ENCODE measurements at regions not wholly inside any gene's neighbourhood (a gene's known extent, or its start where the extent isn't known, plus 50 kb on each side); places are given as distances from the start of the nearest gene placed in this dataset.

- H3K4me3 Mint-ChIP-seq, result no peak overlapping the region
- ATAC-seq (no peak), DNase-seq (no peak)
- no peaks in the 10 kb centered on the region for H3K27me3 Mint-ChIP-seq (ENCODE audit: low read depth)
- peaks cover 32% of the 10 kb centered on the region for H3K4me1 Mint-ChIP-seq (ENCODE audit: low read depth)
- no peaks in the 10 kb centered on the region for H3K36me3 Mint-ChIP-seq (ENCODE audit: insufficient read depth)
- H3K9me3 Mint-ChIP-seq, result no peaks in the 10 kb centered on the region
These were observed 192.0 kb downstream of the PIK3R1 start for GRCh38 chr5:68407311-68408239.

- peaks cover 32% of the 10 kb centered on the region for H3K4me1 Mint-ChIP-seq (ENCODE audit: low read depth)
- no peak overlapping the region for H3K4me3 Mint-ChIP-seq
- ATAC-seq (no peak), DNase-seq (no peak)
- no peaks in the 10 kb centered on the region for H3K36me3 Mint-ChIP-seq (ENCODE audit: insufficient read depth)
- H3K9me3 Mint-ChIP-seq, result no peaks in the 10 kb centered on the region
- H3K27me3 Mint-ChIP-seq (ENCODE audit: low read depth), result no peaks in the 10 kb centered on the region
These were observed 192.9 kb downstream of the PIK3R1 start for GRCh38 chr5:68408345-68408871.

GRCh38 chr5:68409259-68409658, 193.7 kb downstream of the PIK3R1 start:
- H3K4me3 Mint-ChIP-seq, result no peak overlapping the region
- DNase-seq (no peak), ATAC-seq (no peak)
- peaks cover 32% of the 10 kb centered on the region for H3K4me1 Mint-ChIP-seq (ENCODE audit: low read depth)
- no peaks in the 10 kb centered on the region for H3K9me3 Mint-ChIP-seq
- no peaks in the 10 kb centered on the region for H3K36me3 Mint-ChIP-seq (ENCODE audit: insufficient read depth)
- H3K27me3 Mint-ChIP-seq (ENCODE audit: low read depth), result no peaks in the 10 kb centered on the region

- Mint-ChIP-seq H3K4me3 (no peak overlapping the region), H3K36me3 (ENCODE audit: insufficient read depth) (no peaks in the 10 kb centered on the region), H3K9me3 (no peaks in the 10 kb centered on the region), H3K27me3 (ENCODE audit: low read depth) (no peaks in the 10 kb centered on the region), H3K4me1 (ENCODE audit: low read depth) (peaks cover 26% of the 10 kb centered on the region)
- DNase-seq (no peak), ATAC-seq (no peak)
These were observed 195.6 kb downstream of the PIK3R1 start for GRCh38 chr5:68411161-68411560.

- Mint-ChIP-seq H3K4me1 (ENCODE audit: low read depth) (peaks cover 6% of the 10 kb centered on the region), H3K27me3 (ENCODE audit: low read depth) (no peaks in the 10 kb centered on the region), H3K36me3 (ENCODE audit: insufficient read depth) (no peaks in the 10 kb centered on the region), H3K4me3 (no peak overlapping the region), H3K9me3 (no peaks in the 10 kb centered on the region)
- DNase-seq (no peak), ATAC-seq (no peak)
These were observed 199.9 kb downstream of the PIK3R1 start for GRCh38 chr5:68415177-68416085.

GRCh38 chr5:68416714-68417113, 201.2 kb downstream of the PIK3R1 start:
- Mint-ChIP-seq H3K36me3 (ENCODE audit: insufficient read depth) (no peaks in the 10 kb centered on the region), H3K4me1 (ENCODE audit: low read depth) (peaks cover 6% of the 10 kb centered on the region), H3K4me3 (no peak overlapping the region), H3K9me3 (no peaks in the 10 kb centered on the region), H3K27me3 (ENCODE audit: low read depth) (no peaks in the 10 kb centered on the region)
- DNase-seq, result no peak
- ATAC-seq, result no peak

GRCh38 chr5:68418201-68418600, 202.6 kb downstream of the PIK3R1 start:
- Mint-ChIP-seq H3K4me3 (no peak overlapping the region), H3K9me3 (no peaks in the 10 kb centered on the region), H3K27me3 (ENCODE audit: low read depth) (no peaks in the 10 kb centered on the region), H3K36me3 (ENCODE audit: insufficient read depth) (no peaks in the 10 kb centered on the region), H3K4me1 (ENCODE audit: low read depth) (peaks cover 12% of the 10 kb centered on the region)
- no peak for ATAC-seq
- DNase-seq, result no peak

GRCh38 chr5:68418680-68419079, 203.1 kb downstream of the PIK3R1 start:
- Mint-ChIP-seq H3K9me3 (no peaks in the 10 kb centered on the region), H3K4me3 (no peak overlapping the region), H3K4me1 (ENCODE audit: low read depth) (peaks cover 16% of the 10 kb centered on the region), H3K36me3 (ENCODE audit: insufficient read depth) (no peaks in the 10 kb centered on the region), H3K27me3 (ENCODE audit: low read depth) (no peaks in the 10 kb centered on the region)
- no peak for ATAC-seq
- no peak for DNase-seq

GRCh38 chr5:68419081-68419636, 203.6 kb downstream of the PIK3R1 start:
- DNase-seq (no peak), ATAC-seq (no peak)
- peaks cover 16% of the 10 kb centered on the region for H3K4me1 Mint-ChIP-seq (ENCODE audit: low read depth)
- H3K27me3 Mint-ChIP-seq (ENCODE audit: low read depth), result no peaks in the 10 kb centered on the region
- H3K9me3 Mint-ChIP-seq, result no peaks in the 10 kb centered on the region
- H3K36me3 Mint-ChIP-seq (ENCODE audit: insufficient read depth), result no peaks in the 10 kb centered on the region
- no peak overlapping the region for H3K4me3 Mint-ChIP-seq

GRCh38 chr5:68419637-68420452, 204.3 kb downstream of the PIK3R1 start:
- H3K4me1 Mint-ChIP-seq (ENCODE audit: low read depth), result peaks cover 18% of the 10 kb centered on the region
- DNase-seq (no peak), ATAC-seq (no peak)
- no peaks in the 10 kb centered on the region for H3K36me3 Mint-ChIP-seq (ENCODE audit: insufficient read depth)
- no peaks in the 10 kb centered on the region for H3K27me3 Mint-ChIP-seq (ENCODE audit: low read depth)
- H3K9me3 Mint-ChIP-seq, result no peaks in the 10 kb centered on the region
- H3K4me3 Mint-ChIP-seq, result no peak overlapping the region

- Mint-ChIP-seq H3K36me3 (ENCODE audit: insufficient read depth) (no peaks in the 10 kb centered on the region), H3K27me3 (ENCODE audit: low read depth) (no peaks in the 10 kb centered on the region), H3K9me3 (no peaks in the 10 kb centered on the region), H3K4me3 (no peak overlapping the region), H3K4me1 (ENCODE audit: low read depth) (peaks cover 21% of the 10 kb centered on the region)
- DNase-seq, result no peak
- no peak for ATAC-seq
These were observed 205.2 kb downstream of the PIK3R1 start for GRCh38 chr5:68420476-68421344.

- Mint-ChIP-seq H3K27me3 (ENCODE audit: low read depth) (no peaks in the 10 kb centered on the region), H3K4me3 (no peak overlapping the region), H3K36me3 (ENCODE audit: insufficient read depth) (no peaks in the 10 kb centered on the region), H3K4me1 (ENCODE audit: low read depth) (peaks cover 29% of the 10 kb centered on the region), H3K9me3 (no peaks in the 10 kb centered on the region)
- no peak for ATAC-seq
- DNase-seq, result no peak
These were observed 206.1 kb downstream of the PIK3R1 start for GRCh38 chr5:68421485-68422220.
